ENCODE measurements at regions not wholly inside any gene's neighbourhood (a gene's known extent, or its start where the extent isn't known, plus 50 kb on each side); places are given as distances from the start of the nearest gene placed in this dataset.

- no peak overlapping the region for H3K4me3 Mint-ChIP-seq
- H3K27me3 Mint-ChIP-seq = peaks cover 15% of the 10 kb centered on the region
- H3K36me3 Mint-ChIP-seq (ENCODE audit: low read depth) = no peaks in the 10 kb centered on the region
- H3K9me3 Mint-ChIP-seq = no peaks in the 10 kb centered on the region
- no peaks in the 10 kb centered on the region for H3K4me1 Mint-ChIP-seq
- ATAC-seq (replicated peaks) = no peak
- no peak overlapping the region for H3K27ac Mint-ChIP-seq
These were observed 115.5 kb downstream of the TWIST2 start for GRCh38 chr2:238963161-238963970.

GRCh38 chr2:238963971-238964328 is 116.1 kb downstream of the TWIST2 start:
- Mint-ChIP-seq H3K27me3 (peaks cover 13% of the 10 kb centered on the region), H3K9me3 (no peaks in the 10 kb centered on the region), H3K4me3 (no peak overlapping the region), H3K27ac (no peak overlapping the region), H3K36me3 (ENCODE audit: low read depth) (no peaks in the 10 kb centered on the region), H3K4me1 (no peaks in the 10 kb centered on the region)
- ATAC-seq (replicated peaks) = no peak

- H3K27ac Mint-ChIP-seq = no peak overlapping the region
- ATAC-seq (replicated peaks) = no peak
- H3K36me3 Mint-ChIP-seq (ENCODE audit: low read depth) = no peaks in the 10 kb centered on the region
- H3K9me3 Mint-ChIP-seq = no peaks in the 10 kb centered on the region
- peaks cover 12% of the 10 kb centered on the region for H3K27me3 Mint-ChIP-seq
- no peaks in the 10 kb centered on the region for H3K4me1 Mint-ChIP-seq
- no peak overlapping the region for H3K4me3 Mint-ChIP-seq
These were observed 116.7 kb downstream of the TWIST2 start for GRCh38 chr2:238964544-238965067.

GRCh38 chr2:238965371-238966071 is 117.6 kb downstream of the TWIST2 start:
- peaks cover 18% of the 10 kb centered on the region for H3K27me3 Mint-ChIP-seq
- H3K27ac Mint-ChIP-seq = no peak overlapping the region
- ATAC-seq (replicated peaks) = no peak
- no peaks in the 10 kb centered on the region for H3K9me3 Mint-ChIP-seq
- H3K36me3 Mint-ChIP-seq (ENCODE audit: low read depth) = no peaks in the 10 kb centered on the region
- no peak overlapping the region for H3K4me3 Mint-ChIP-seq
- H3K4me1 Mint-ChIP-seq = no peaks in the 10 kb centered on the region

GRCh38 chr2:238966072-238966937 is 118.4 kb downstream of the TWIST2 start:
- Mint-ChIP-seq H3K36me3 (ENCODE audit: low read depth) (no peaks in the 10 kb centered on the region), H3K27me3 (peaks cover 14% of the 10 kb centered on the region), H3K4me3 (no peak overlapping the region), H3K27ac (no peak overlapping the region), H3K9me3 (no peaks in the 10 kb centered on the region), H3K4me1 (no peaks in the 10 kb centered on the region)
- no peak for ATAC-seq (replicated peaks)

GRCh38 chr2:238967031-238967977 is 119.4 kb downstream of the TWIST2 start:
- Mint-ChIP-seq H3K9me3 (no peaks in the 10 kb centered on the region), H3K27me3 (peaks cover 12% of the 10 kb centered on the region), H3K36me3 (ENCODE audit: low read depth) (no peaks in the 10 kb centered on the region), H3K27ac (no peak overlapping the region), H3K4me1 (no peaks in the 10 kb centered on the region), H3K4me3 (no peak overlapping the region)
- no peak for ATAC-seq (replicated peaks)

GRCh38 chr2:238967978-238968360 is 120.1 kb downstream of the TWIST2 start:
- H3K36me3 Mint-ChIP-seq (ENCODE audit: low read depth) = no peaks in the 10 kb centered on the region
- H3K9me3 Mint-ChIP-seq = no peaks in the 10 kb centered on the region
- H3K4me3 Mint-ChIP-seq = no peak overlapping the region
- no peaks in the 10 kb centered on the region for H3K4me1 Mint-ChIP-seq
- H3K27me3 Mint-ChIP-seq = peaks cover 12% of the 10 kb centered on the region
- H3K27ac Mint-ChIP-seq = no peak overlapping the region
- ATAC-seq (replicated peaks) = no peak

GRCh38 chr2:238968616-238969384 is 120.9 kb downstream of the TWIST2 start:
- Mint-ChIP-seq H3K4me1 (no peaks in the 10 kb centered on the region), H3K9me3 (no peaks in the 10 kb centered on the region), H3K27me3 (peaks cover 17% of the 10 kb centered on the region), H3K27ac (no peak overlapping the region), H3K36me3 (ENCODE audit: low read depth) (no peaks in the 10 kb centered on the region), H3K4me3 (no peak overlapping the region)
- no peak for ATAC-seq (replicated peaks)

- no peaks in the 10 kb centered on the region for H3K4me1 Mint-ChIP-seq
- H3K9me3 Mint-ChIP-seq = peaks cover under 1% of the 10 kb centered on the region
- no peaks in the 10 kb centered on the region for H3K36me3 Mint-ChIP-seq (ENCODE audit: low read depth)
- peaks cover 21% of the 10 kb centered on the region for H3K27me3 Mint-ChIP-seq
- no peak overlapping the region for H3K27ac Mint-ChIP-seq
- no peak overlapping the region for H3K4me3 Mint-ChIP-seq
- ATAC-seq (replicated peaks) = no peak
These were observed 122.0 kb downstream of the TWIST2 start for GRCh38 chr2:238969857-238970256.

- Mint-ChIP-seq H3K36me3 (ENCODE audit: low read depth) (no peaks in the 10 kb centered on the region), H3K4me3 (no peak overlapping the region), H3K27me3 (peaks cover 27% of the 10 kb centered on the region), H3K9me3 (peaks cover 8% of the 10 kb centered on the region), H3K27ac (no peak overlapping the region), H3K4me1 (no peaks in the 10 kb centered on the region)
- peak; percentile 72 for ATAC-seq (replicated peaks)
These were observed 122.7 kb downstream of the TWIST2 start for GRCh38 chr2:238970553-238971081.

GRCh38 chr2:238971318-238972145 is 123.6 kb downstream of the TWIST2 start:
- peaks cover 29% of the 10 kb centered on the region for H3K27me3 Mint-ChIP-seq
- no peak overlapping the region for H3K4me3 Mint-ChIP-seq
- H3K9me3 Mint-ChIP-seq = peaks cover 11% of the 10 kb centered on the region
- H3K4me1 Mint-ChIP-seq = no peaks in the 10 kb centered on the region
- ATAC-seq (replicated peaks) = no peak
- no peaks in the 10 kb centered on the region for H3K36me3 Mint-ChIP-seq (ENCODE audit: low read depth)
- no peak overlapping the region for H3K27ac Mint-ChIP-seq

- Mint-ChIP-seq H3K4me3 (no peak overlapping the region), H3K27ac (no peak overlapping the region), H3K9me3 (peaks cover 11% of the 10 kb centered on the region), H3K27me3 (peaks cover 29% of the 10 kb centered on the region), H3K4me1 (no peaks in the 10 kb centered on the region), H3K36me3 (ENCODE audit: low read depth) (no peaks in the 10 kb centered on the region)
- no peak for ATAC-seq (replicated peaks)
These were observed 124.2 kb downstream of the TWIST2 start for GRCh38 chr2:238972146-238972445.
